PC-3 (cell line): ENCODE measurements at regions not wholly inside any gene's neighbourhood (a gene's known extent, or its start where the extent isn't known, plus 50 kb on each side); places are given as distances from the start of the nearest gene placed in this dataset.

Experiments used
- EZH2 ChIP-seq: fragments of 300-600 bp; sonication (generic); IDR thresholded peaks from one replicate; pipeline ENCODE4 v1.6.1; 2017; ENCODE audit warnings: antibody characterized with exemption, mild to moderate bottlenecking, low read length; ENCODE audit not compliant: unreplicated experiment
- EZH2phosphoT487 ChIP-seq: fragments of 300-600 bp; sonication (generic); IDR thresholded peaks from 2 replicates; pipeline ENCODE4 v1.6.1; 2018; ENCODE audit warnings: mild to moderate bottlenecking, antibody characterized with exemption, low read length, borderline replicate concordance
- TF ChIP-seq, protein P1 (sequence below): fragments of 300-600 bp; sonication (generic); conservative IDR thresholded peaks from 2 replicates; pipeline ENCODE4 v1.5.1; 2017; ENCODE audit warnings: antibody characterized with exemption, low read depth, mild to moderate bottlenecking, low read length

DNA sequence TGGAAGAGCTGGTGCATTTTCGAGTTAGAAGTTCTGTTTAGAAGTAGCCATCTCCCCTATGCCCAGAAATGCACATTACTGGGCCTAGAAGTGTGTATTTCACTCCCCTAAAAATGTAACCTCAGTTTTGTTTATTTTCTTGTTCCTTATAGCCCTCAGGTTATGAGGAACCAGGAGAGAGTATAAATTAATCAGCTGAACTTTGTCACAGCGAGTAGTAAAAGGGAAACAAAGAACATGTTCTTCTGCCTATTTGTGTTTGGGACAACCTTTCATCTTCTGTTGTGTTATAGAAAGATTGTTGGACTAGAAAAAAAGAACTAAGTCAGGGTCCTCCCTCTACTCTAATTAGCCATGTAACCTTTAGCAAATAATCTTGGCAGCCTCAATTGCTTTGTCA lies 160.5 kb upstream of the PDE4B start:
- TF ChIP-seq, protein P1, sequence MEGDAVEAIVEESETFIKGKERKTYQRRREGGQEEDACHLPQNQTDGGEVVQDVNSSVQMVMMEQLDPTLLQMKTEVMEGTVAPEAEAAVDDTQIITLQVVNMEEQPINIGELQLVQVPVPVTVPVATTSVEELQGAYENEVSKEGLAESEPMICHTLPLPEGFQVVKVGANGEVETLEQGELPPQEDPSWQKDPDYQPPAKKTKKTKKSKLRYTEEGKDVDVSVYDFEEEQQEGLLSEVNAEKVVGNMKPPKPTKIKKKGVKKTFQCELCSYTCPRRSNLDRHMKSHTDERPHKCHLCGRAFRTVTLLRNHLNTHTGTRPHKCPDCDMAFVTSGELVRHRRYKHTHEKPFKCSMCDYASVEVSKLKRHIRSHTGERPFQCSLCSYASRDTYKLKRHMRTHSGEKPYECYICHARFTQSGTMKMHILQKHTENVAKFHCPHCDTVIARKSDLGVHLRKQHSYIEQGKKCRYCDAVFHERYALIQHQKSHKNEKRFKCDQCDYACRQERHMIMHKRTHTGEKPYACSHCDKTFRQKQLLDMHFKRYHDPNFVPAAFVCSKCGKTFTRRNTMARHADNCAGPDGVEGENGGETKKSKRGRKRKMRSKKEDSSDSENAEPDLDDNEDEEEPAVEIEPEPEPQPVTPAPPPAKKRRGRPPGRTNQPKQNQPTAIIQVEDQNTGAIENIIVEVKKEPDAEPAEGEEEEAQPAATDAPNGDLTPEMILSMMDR: no peak
- TF ChIP-seq EZH2 (no peak), EZH2phosphoT487 (no peak)
